HG03342 (cell line): ENCODE measurements at regions not wholly inside any gene's neighbourhood (a gene's known extent, or its start where the extent isn't known, plus 50 kb on each side); places are given as distances from the start of the nearest gene placed in this dataset.

Experiments used
- ATAC-seq: cut with Tn5 transposase; IDR thresholded peaks from one replicate; pipeline ENCODE4 v1.9.1; 2021; ENCODE audit warnings: mild to moderate bottlenecking, moderate library complexity; ENCODE audit not compliant: unreplicated experiment

- ATAC-seq = no peak
These were observed 1044.8 kb upstream of the ADGRL2 start for GRCh38 chr1:80755944-80756343.

GRCh38 chr1:80751204-80751603 lies 1049.5 kb upstream of the ADGRL2 start:
- no peak for ATAC-seq

- ATAC-seq = no peak
These were observed 1069.4 kb upstream of the ADGRL2 start for GRCh38 chr1:80731241-80731894.

GRCh38 chr1:80722611-80723010 lies 1078.1 kb upstream of the ADGRL2 start:
- ATAC-seq = no peak

- no peak for ATAC-seq
These were observed 1094.2 kb upstream of the ADGRL2 start for GRCh38 chr1:80706526-80706925.

GRCh38 chr1:80678438-80678837 lies 1122.3 kb upstream of the ADGRL2 start:
- ATAC-seq = no peak

- no peak for ATAC-seq
These were observed 1125.3 kb upstream of the ADGRL2 start for GRCh38 chr1:80675454-80675853.

- no peak for ATAC-seq
These were observed 1126.7 kb upstream of the ADGRL2 start for GRCh38 chr1:80673935-80674597.

- ATAC-seq = no peak
These were observed 1132.4 kb upstream of the ADGRL2 start for GRCh38 chr1:80668372-80668771.

GRCh38 chr1:80666073-80666472 lies 1134.7 kb upstream of the ADGRL2 start:
- ATAC-seq = no peak

- ATAC-seq = no peak
These were observed 1141.6 kb upstream of the ADGRL2 start for GRCh38 chr1:80659161-80659560.

GRCh38 chr1:80657707-80658106 lies 1143.0 kb upstream of the ADGRL2 start:
- no peak for ATAC-seq

GRCh38 chr1:80657044-80657643 lies 1143.6 kb upstream of the ADGRL2 start:
- ATAC-seq = no peak

- ATAC-seq = no peak
These were observed 1144.1 kb upstream of the ADGRL2 start for GRCh38 chr1:80656641-80657040.

GRCh38 chr1:80656014-80656636 lies 1144.6 kb upstream of the ADGRL2 start:
- peak; percentile 80 for ATAC-seq

GRCh38 chr1:80646053-80646452 lies 1154.7 kb upstream of the ADGRL2 start:
- no peak for ATAC-seq

- peak; percentile 32 for ATAC-seq
These were observed 1155.1 kb upstream of the ADGRL2 start for GRCh38 chr1:80645621-80646020.

- ATAC-seq = peak; percentile 40
These were observed 1159.8 kb upstream of the ADGRL2 start for GRCh38 chr1:80640978-80641377.

GRCh38 chr1:80639777-80640533 lies 1160.8 kb upstream of the ADGRL2 start:
- peak; percentile 98 for ATAC-seq

GRCh38 chr1:80633947-80634706 lies 1166.6 kb upstream of the ADGRL2 start:
- no peak for ATAC-seq
